HEK293T (cell line): ENCODE measurements at regions not wholly inside any gene's neighbourhood (a gene's known extent, or its start where the extent isn't known, plus 50 kb on each side); places are given as distances from the start of the nearest gene placed in this dataset.

Source experiments
- CTCF ChIA-PET: fragments of 350-600 bp; formaldehyde crosslinking; extraction: SDS; loops from one replicate; lab custom pipeline; 2021; ENCODE audit warnings: antibody characterized with exemption, inconsistent platforms; lab: Yijun Ruan, JAX
- POLR2A ChIA-PET: fragments of 350-600 bp; formaldehyde crosslinking; extraction: SDS; loops from one replicate; lab custom pipeline; 2020; ENCODE audit warnings: antibody characterized with exemption, inconsistent platforms; lab: Yijun Ruan, JAX
- DNase-seq: peaks from one replicate; pipeline ENCODE4 v3.0.0; 2012; ENCODE audit warnings: mixed read lengths; ENCODE audit errors: extremely low spot score
- ARNT ChIP-seq: fragments of 450-650 bp; IDR thresholded peaks from 2 replicates; pipeline ENCODE4 v1.6.1; 2017; ENCODE audit warnings: mild to moderate bottlenecking
- BHLHE40 ChIP-seq: fragments of 450-650 bp; IDR thresholded peaks from 2 replicates; pipeline ENCODE4 v1.6.1; 2016; ENCODE audit warnings: mild to moderate bottlenecking, moderate library complexity, borderline replicate concordance
- CTBP1 ChIP-seq: fragments of 450-650 bp; IDR thresholded peaks from 2 replicates; pipeline ENCODE4 v1.6.1; 2016; ENCODE audit warnings: borderline replicate concordance
- ELF4 ChIP-seq: fragments of 450-650 bp; IDR thresholded peaks from 2 replicates; pipeline ENCODE4 v1.6.1; 2017; ENCODE audit warnings: antibody characterized with exemption
- FOXA1 ChIP-seq: fragments of 450-650 bp; IDR thresholded peaks from 2 replicates; pipeline ENCODE4 v1.6.1; 2016; ENCODE audit warnings: mild to moderate bottlenecking
- FOXK2 ChIP-seq: fragments of 450-650 bp; IDR thresholded peaks from 2 replicates; pipeline ENCODE4 v1.6.1; 2016; ENCODE audit warnings: mild to moderate bottlenecking
- FOXM1 ChIP-seq: fragments of 450-650 bp; IDR thresholded peaks from 2 replicates; pipeline ENCODE4 v1.6.1; 2017; ENCODE audit warnings: mild to moderate bottlenecking, borderline replicate concordance
- HDGF ChIP-seq: fragments of 450-650 bp; IDR thresholded peaks from 2 replicates; pipeline ENCODE4 v1.6.1; 2017; ENCODE audit warnings: antibody characterized with exemption, borderline replicate concordance
- L3MBTL2 ChIP-seq: fragments of 450-650 bp; conservative IDR thresholded peaks from 2 replicates; pipeline ENCODE4 v1.6.1; 2016; ENCODE audit warnings: mild to moderate bottlenecking
- LEF1 ChIP-seq: fragments of 450-650 bp; IDR thresholded peaks from 2 replicates; pipeline ENCODE4 v1.6.1; 2017; ENCODE audit warnings: mild to moderate bottlenecking, borderline replicate concordance
- NFRKB ChIP-seq: fragments of 450-650 bp; IDR thresholded peaks from 2 replicates; pipeline ENCODE4 v1.6.1; 2016; ENCODE audit warnings: mild to moderate bottlenecking, moderate library complexity
- SP1 ChIP-seq: fragments of 450-650 bp; IDR thresholded peaks from 2 replicates; pipeline ENCODE4 v1.6.1; 2017
- SUZ12 ChIP-seq: fragments of 450-650 bp; IDR thresholded peaks from 2 replicates; pipeline ENCODE4 v1.6.1; 2016; ENCODE audit warnings: mild to moderate bottlenecking
- TARDBP ChIP-seq: fragments of 450-650 bp; IDR thresholded peaks from 2 replicates; pipeline ENCODE4 v1.6.1; 2016
- ZNF384 ChIP-seq: fragments of 450-650 bp; IDR thresholded peaks from 2 replicates; pipeline ENCODE4 v1.6.1; 2016
- TF ChIP-seq, protein P1 (sequence below): fragments of 450-650 bp; IDR thresholded peaks from 2 replicates; pipeline ENCODE4 v1.6.1; 2016

DNA sequence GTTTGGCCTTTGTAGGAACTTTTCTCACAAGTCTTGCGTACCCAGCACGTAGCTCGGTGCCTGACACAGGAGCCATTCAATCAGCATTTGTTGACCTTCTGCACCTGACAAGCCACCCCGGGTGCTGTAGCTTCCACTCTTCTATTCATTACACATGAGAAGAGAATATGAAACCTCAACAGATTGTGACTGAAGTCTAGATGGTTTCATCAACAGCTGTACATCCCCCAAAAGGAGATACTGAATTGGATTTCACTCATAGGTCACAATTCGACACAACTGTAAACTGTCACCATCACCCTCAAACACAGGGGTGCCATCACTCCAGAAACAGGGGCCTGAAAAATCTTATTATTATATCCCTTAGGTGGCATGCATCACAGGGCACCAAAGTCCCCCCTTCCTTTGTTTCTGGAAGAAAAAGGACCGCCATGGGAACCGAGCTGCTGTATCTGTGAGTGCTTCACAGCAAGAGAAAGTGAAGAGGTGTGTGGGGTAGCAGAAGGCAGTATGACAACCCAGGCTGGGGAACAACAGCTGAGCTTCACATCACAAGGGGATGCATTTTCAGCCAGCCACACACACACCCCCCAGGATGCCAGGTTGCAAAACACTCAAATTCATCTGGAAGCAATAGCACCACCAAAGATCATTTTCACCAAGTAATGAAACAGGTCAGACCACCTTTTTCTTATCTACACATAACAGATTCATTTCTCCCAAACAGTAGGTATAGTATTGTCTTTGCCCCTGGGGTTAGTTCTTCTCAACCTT is 225.7 kb downstream of the TOMM20 start:
- TF ChIP-seq ELF4 (no peak), FOXM1 (no peak), SUZ12 (no peak), ZNF384 (no peak), FOXA1 (no peak), SP1 (no peak), L3MBTL2 (no peak), ARNT (no peak), FOXK2 (no peak), CTBP1 (no peak), LEF1 (no peak), TARDBP (no peak), BHLHE40 (no peak), HDGF (no peak), NFRKB (no peak)
- TF ChIP-seq, protein P1, sequence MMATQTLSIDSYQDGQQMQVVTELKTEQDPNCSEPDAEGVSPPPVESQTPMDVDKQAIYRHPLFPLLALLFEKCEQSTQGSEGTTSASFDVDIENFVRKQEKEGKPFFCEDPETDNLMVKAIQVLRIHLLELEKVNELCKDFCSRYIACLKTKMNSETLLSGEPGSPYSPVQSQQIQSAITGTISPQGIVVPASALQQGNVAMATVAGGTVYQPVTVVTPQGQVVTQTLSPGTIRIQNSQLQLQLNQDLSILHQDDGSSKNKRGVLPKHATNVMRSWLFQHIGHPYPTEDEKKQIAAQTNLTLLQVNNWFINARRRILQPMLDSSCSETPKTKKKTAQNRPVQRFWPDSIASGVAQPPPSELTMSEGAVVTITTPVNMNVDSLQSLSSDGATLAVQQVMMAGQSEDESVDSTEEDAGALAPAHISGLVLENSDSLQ, result no peak
- DNase-seq, result no peak
- ChIA-PET POLR2A (no interaction called here), CTCF (interaction anchor here (0.6 to 1.5 kb wide), 2 partner anchors 26 to 67 kb away, joined by 3 to 6 read pairs; no protein-coding TSS in a partner anchor)

DNA sequence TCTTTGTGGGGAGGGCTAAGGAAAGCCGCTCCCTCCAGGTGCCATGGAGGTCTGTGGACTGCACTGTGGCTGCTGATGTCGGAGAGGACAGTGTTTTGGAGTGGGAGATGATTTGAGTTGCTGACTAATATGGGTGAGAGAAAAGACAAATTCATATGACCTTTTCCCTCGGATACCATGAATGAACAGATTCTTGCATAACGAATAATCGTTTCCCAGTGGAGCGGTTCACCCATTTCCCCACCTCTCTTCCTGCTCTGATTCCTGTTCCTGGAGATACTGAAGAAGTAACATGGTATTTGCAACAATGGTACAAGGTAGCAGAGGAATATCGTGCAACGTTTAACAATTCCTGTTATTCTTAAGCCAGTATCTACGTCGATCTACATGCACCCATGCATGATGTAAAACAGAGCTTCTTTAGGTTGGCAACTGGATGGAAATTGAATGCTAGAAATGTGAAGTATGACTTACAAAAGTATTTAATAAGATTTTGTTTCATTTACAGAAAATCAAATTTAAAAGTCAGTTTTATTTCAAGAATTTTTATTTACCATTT is 227.1 kb downstream of the TOMM20 start:
- CTCF ChIA-PET, result interaction anchor here (1.5 kb wide), 1 partner anchor 68 kb away, joined by 6 read pairs; no protein-coding TSS in a partner anchor
- POLR2A ChIA-PET, result no interaction called here
- no peak for TF ChIP-seq SUZ12
- no peak for TF ChIP-seq HDGF
- TF ChIP-seq, protein P1, result no peak
- TF ChIP-seq SP1, result no peak
- TF ChIP-seq FOXK2, result no peak
- TF ChIP-seq ZNF384, result no peak
- TF ChIP-seq CTBP1, result no peak
- TF ChIP-seq NFRKB, result no peak
- no peak for TF ChIP-seq FOXM1
- TF ChIP-seq L3MBTL2, result no peak
- no peak for DNase-seq

DNA sequence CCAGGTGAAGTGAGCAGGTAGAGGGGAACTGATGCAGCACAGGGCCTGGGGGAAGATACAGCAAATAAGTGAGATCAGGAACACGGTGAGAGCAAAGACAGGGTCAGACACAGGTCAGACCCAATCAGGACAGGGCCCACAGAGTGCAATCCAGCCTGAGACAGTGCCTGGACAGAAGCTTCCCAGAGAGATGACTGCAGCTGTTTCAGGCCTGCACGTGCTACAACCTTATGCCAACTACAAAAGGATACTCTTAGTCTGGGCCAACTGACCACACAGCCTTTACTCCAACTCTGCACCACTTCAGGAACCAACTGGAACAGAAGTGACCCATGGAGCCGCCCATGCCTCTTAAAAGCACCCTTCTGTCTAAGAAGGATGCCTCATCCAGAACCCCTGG is 228.0 kb downstream of the TOMM20 start:
- no peak for DNase-seq
- POLR2A ChIA-PET, result no interaction called here
- no peak for TF ChIP-seq FOXA1
- no peak for TF ChIP-seq LEF1
- CTCF ChIA-PET, result no interaction called here

DNA sequence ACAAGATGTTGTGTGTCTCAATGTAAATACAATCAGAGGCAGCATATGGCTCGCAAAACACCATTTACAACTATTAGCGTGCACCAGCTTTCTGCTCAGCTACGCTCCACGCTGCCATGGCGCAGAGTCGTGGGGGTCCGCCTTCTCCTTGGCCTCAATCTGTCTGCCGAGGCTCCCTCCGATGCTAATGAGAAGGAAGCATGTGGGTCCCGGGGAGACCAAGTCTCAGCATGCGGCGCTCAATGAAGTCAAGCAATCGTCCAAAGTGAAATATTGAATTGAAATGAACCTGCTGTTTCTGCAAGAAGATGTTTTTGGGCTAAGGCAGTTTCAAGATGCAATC is 228.9 kb downstream of the TOMM20 start:
- ChIA-PET CTCF (no interaction called here), POLR2A (no interaction called here)
- DNase-seq, result no peak
- TF ChIP-seq FOXM1 (no peak), BHLHE40 (no peak), NFRKB (no peak), CTBP1 (no peak), TARDBP (no peak), FOXK2 (no peak), SP1 (no peak), FOXA1 (no peak), L3MBTL2 (no peak)

DNA sequence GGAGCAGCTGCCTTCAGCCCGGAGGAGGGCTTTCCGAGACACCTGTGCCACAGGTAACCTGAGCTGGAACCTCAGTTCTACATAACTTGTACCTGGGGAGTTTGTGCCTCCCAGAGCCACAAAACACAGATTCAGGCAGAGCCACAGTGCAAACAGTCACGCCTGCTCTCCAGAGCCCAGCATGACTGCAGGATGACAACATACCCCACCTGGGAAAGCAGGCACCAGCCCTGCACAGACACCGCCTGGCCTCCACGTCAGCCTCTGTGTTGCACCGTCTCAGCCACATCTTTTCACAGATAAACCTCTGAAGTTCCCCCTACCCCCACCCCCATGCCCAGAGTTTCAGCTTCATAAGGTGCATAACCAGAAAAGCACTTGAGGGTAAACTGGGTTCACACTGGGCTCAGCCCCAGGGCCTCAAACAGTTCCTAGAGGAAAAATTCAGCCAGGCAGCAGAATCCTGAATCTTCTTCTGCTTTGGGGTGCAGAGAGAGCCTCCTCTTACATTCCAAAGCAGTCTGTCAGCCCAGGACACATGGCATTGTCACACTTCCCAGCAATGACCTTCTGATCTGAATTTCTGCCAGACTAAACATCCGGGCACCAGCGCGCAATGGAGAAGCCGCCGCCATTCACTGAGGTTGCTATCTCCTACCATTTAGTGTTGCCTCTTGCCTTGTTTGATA is 229.5 kb downstream of the TOMM20 start:
- TF ChIP-seq SUZ12 (no peak), CTBP1 (no peak), SP1 (no peak), TARDBP (no peak), NFRKB (no peak), ELF4 (no peak), ZNF384 (no peak), LEF1 (no peak), L3MBTL2 (no peak)
- TF ChIP-seq, protein P1, result no peak
- CTCF ChIA-PET, result interaction anchor here (0.6 to 0.8 kb wide), 2 partner anchors 10 to 168 kb away, joined by 3 to 8 read pairs; no protein-coding TSS in a partner anchor
- DNase-seq, result no peak
- POLR2A ChIA-PET, result no interaction called here

DNA sequence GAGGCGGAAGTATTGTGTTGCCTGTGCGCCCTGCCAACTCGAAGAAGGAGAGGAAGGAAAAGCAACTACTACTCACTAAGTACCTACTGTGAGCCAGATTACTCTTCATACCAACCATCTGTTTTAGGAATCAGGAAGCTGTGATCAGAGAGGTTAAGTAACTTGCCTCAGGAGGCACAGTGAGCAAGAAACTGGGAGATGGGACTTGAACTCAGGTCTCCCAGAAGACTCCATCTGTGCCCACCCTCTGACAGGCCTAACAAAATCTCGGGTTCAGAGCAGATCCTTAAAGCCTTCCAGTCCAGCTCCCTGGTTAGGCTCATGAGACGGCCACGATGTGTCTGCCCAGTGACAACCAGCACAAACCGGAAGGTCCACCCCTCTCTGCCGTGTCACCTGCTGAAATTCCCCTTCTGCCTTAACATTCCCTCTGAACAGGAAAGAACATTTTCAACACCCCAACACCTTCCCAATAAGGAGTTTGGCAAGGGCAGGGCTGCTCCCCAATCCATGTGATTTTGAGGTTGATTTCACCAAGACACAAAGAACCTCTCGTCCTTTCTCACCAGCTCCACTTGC is 230.1 kb downstream of the TOMM20 start:
- no peak for DNase-seq
- ChIA-PET CTCF (interaction anchor here (0.5 to 0.8 kb wide), 3 partner anchors 9 to 167 kb away, joined by 3 to 8 read pairs (median 5); no protein-coding TSS in a partner anchor), POLR2A (no interaction called here)
- TF ChIP-seq HDGF (no peak), NFRKB (no peak), L3MBTL2 (no peak), CTBP1 (no peak), ELF4 (no peak), TARDBP (no peak), SP1 (no peak), FOXK2 (no peak), FOXM1 (no peak), BHLHE40 (no peak), LEF1 (no peak), FOXA1 (no peak), ZNF384 (no peak), SUZ12 (no peak)
- TF ChIP-seq, protein P1, result no peak
